Parathyroid adenoma (tissue), 2 donors: ENCODE measurements at regions not wholly inside any gene's neighbourhood (a gene's known extent, or its start where the extent isn't known, plus 50 kb on each side); places are given as distances from the start of the nearest gene placed in this dataset.

Experiments used
- H2AFZ ChIP-seq: fragments of 300-600 bp; sonication (generic); one replicate; pipeline ENCODE4 v1.7.0; 2017; ENCODE audit warnings: antibody characterized with exemption, mild to moderate bottlenecking
- H3K27ac ChIP-seq: fragments of 300-600 bp; sonication (generic); one replicate; pipeline ENCODE4 v1.7.0; 2017
- H3K27me3 ChIP-seq: fragments of 300-600 bp; sonication (generic); one replicate; pipeline ENCODE4 v1.7.0; 2017; ENCODE audit warnings: low read length; ENCODE audit not compliant: control insufficient read depth, insufficient read depth
- H3K36me3 ChIP-seq: fragments of 300-600 bp; sonication (generic); one replicate; pipeline ENCODE4 v1.7.0; 2017; ENCODE audit warnings: low read length; ENCODE audit not compliant: control insufficient read depth, insufficient read depth
- H3K4me1 ChIP-seq: fragments of 300-600 bp; sonication (generic); one replicate; pipeline ENCODE4 v1.7.0; 2017; ENCODE audit warnings: control low read depth
- H3K4me2 ChIP-seq: fragments of 300-600 bp; sonication (generic); one replicate; pipeline ENCODE4 v1.7.0; 2017; ENCODE audit warnings: low read length
- H3K4me3 ChIP-seq: fragments of 300-600 bp; sonication (generic); one replicate; pipeline ENCODE4 v1.7.0; 2017; ENCODE audit warnings: low read depth, low read length
- H3K79me2 ChIP-seq: fragments of 300-600 bp; sonication (generic); one replicate; pipeline ENCODE4 v1.7.0; 2017; ENCODE audit warnings: control low read depth
- H3K9ac ChIP-seq: fragments of 300-600 bp; sonication (generic); one replicate; pipeline ENCODE4 v1.7.0; 2017; ENCODE audit warnings: mild to moderate bottlenecking
- H3K9me3 ChIP-seq: fragments of 300-600 bp; sonication (generic); one replicate; pipeline ENCODE4 v1.7.0; 2017; ENCODE audit warnings: low read length; ENCODE audit not compliant: control insufficient read depth
- TF ChIP-seq, protein P1 (sequence below): fragments of 300-600 bp; sonication (generic); IDR thresholded peaks from one replicate; pipeline ENCODE4 v1.7.0; 2017; ENCODE audit warnings: antibody characterized with exemption, mild to moderate bottlenecking
- donor health status: primary hyperparathyroidism.

DNA sequence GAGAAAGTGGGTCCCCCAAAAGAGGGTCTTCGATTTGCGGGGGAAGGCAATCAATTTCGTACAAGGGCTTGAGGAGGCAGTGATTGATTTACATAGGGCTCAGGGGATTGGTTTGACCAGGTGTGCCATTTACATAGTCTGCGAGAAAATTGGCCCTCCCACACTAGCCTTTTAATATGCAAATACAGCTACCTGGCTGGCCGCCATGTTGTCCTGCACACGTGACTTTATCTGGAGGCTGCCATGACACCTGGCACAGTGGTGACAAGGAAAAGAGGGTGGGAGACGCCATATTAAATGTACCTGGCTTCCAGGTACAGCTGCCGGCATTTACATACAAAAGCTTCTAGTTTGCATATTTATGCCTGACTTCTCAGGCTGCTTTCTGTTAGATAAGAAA is 1577.2 kb upstream of the LRRTM3 start:
- no peaks in the 10 kb centered on the region for H3K27me3 ChIP-seq
- H3K79me2 ChIP-seq: no peaks in the 10 kb centered on the region
- H2AFZ ChIP-seq: no peak overlapping the region
- H3K4me1 ChIP-seq: no peaks in the 10 kb centered on the region
- H3K4me3 ChIP-seq: no peak overlapping the region
- H3K36me3 ChIP-seq: no peaks in the 10 kb centered on the region
- TF ChIP-seq, protein P1, sequence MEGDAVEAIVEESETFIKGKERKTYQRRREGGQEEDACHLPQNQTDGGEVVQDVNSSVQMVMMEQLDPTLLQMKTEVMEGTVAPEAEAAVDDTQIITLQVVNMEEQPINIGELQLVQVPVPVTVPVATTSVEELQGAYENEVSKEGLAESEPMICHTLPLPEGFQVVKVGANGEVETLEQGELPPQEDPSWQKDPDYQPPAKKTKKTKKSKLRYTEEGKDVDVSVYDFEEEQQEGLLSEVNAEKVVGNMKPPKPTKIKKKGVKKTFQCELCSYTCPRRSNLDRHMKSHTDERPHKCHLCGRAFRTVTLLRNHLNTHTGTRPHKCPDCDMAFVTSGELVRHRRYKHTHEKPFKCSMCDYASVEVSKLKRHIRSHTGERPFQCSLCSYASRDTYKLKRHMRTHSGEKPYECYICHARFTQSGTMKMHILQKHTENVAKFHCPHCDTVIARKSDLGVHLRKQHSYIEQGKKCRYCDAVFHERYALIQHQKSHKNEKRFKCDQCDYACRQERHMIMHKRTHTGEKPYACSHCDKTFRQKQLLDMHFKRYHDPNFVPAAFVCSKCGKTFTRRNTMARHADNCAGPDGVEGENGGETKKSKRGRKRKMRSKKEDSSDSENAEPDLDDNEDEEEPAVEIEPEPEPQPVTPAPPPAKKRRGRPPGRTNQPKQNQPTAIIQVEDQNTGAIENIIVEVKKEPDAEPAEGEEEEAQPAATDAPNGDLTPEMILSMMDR: no peak
- H3K9me3 ChIP-seq: no peaks in the 10 kb centered on the region
- no peak overlapping the region for H3K27ac ChIP-seq
- H3K4me2 ChIP-seq: no peak overlapping the region
- H3K9ac ChIP-seq: no peak overlapping the region

GRCh38 chr10:65350611-65351010 is 1575.2 kb upstream of the LRRTM3 start:
- no peak overlapping the region for H3K4me3 ChIP-seq
- no peaks in the 10 kb centered on the region for H3K4me1 ChIP-seq
- H3K27ac ChIP-seq: no peak overlapping the region
- H3K4me2 ChIP-seq: no peak overlapping the region
- TF ChIP-seq, protein P1: no peak
- H3K27me3 ChIP-seq: no peaks in the 10 kb centered on the region
- H3K36me3 ChIP-seq: no peaks in the 10 kb centered on the region
- H3K9ac ChIP-seq: no peak overlapping the region
- H2AFZ ChIP-seq: no peak overlapping the region
- no peaks in the 10 kb centered on the region for H3K9me3 ChIP-seq
- H3K79me2 ChIP-seq: no peaks in the 10 kb centered on the region

GRCh38 chr10:65355141-65355680 is 1570.6 kb upstream of the LRRTM3 start:
- Histone ChIP-seq H3K36me3 (no peaks in the 10 kb centered on the region), H3K27me3 (no peaks in the 10 kb centered on the region), H3K4me2 (no peak overlapping the region), H3K9me3 (no peaks in the 10 kb centered on the region), H3K4me1 (no peaks in the 10 kb centered on the region), H3K79me2 (no peaks in the 10 kb centered on the region), H3K9ac (no peak overlapping the region), H3K27ac (no peak overlapping the region), H2AFZ (no peak overlapping the region), H3K4me3 (no peak overlapping the region)
- TF ChIP-seq, protein P1: no peak

- Histone ChIP-seq H2AFZ (no peak overlapping the region), H3K9me3 (no peaks in the 10 kb centered on the region), H3K27ac (no peak overlapping the region), H3K27me3 (no peaks in the 10 kb centered on the region), H3K4me3 (no peak overlapping the region), H3K36me3 (no peaks in the 10 kb centered on the region), H3K4me1 (no peaks in the 10 kb centered on the region), H3K79me2 (no peaks in the 10 kb centered on the region), H3K9ac (no peak overlapping the region), H3K4me2 (no peak overlapping the region)
- TF ChIP-seq, protein P1: no peak
These were observed 1567.3 kb upstream of the LRRTM3 start for GRCh38 chr10:65358565-65358964.

DNA sequence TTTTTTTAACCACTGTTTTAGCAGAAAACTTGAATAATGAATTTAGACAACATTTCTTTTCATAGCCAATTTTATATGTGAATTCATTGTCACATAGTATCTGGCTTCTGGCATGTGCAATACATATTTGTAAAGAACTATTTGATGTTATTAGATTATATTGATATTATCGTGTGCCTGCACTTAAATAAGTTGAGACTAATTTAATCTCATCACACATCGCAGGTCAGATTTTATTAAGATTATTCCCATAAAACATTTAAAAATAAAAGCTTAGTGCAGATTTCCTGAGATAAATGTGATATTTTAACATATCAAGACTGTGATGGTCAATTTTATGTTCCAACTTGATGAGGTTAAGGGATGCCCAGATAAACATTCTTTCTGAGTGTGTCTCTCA is 1565.3 kb upstream of the LRRTM3 start:
- H3K36me3 ChIP-seq: no peaks in the 10 kb centered on the region
- H3K9ac ChIP-seq: no peak overlapping the region
- H3K4me2 ChIP-seq: no peak overlapping the region
- no peaks in the 10 kb centered on the region for H3K79me2 ChIP-seq
- no peak overlapping the region for H3K4me3 ChIP-seq
- H3K27me3 ChIP-seq: no peaks in the 10 kb centered on the region
- TF ChIP-seq, protein P1: no peak
- no peak overlapping the region for H3K27ac ChIP-seq
- H3K4me1 ChIP-seq: no peaks in the 10 kb centered on the region
- no peak overlapping the region for H2AFZ ChIP-seq
- no peaks in the 10 kb centered on the region for H3K9me3 ChIP-seq
